ELF-1 (cell line): ENCODE measurements at regions not wholly inside any gene's neighbourhood (a gene's known extent, or its start where the extent isn't known, plus 50 kb on each side); places are given as distances from the start of the nearest gene placed in this dataset.

Experiments used
- DNase-seq: peaks from one replicate; pipeline ENCODE4 v3.0.0-alpha.2; 2016; ENCODE audit warnings: low read depth, low spot score

GRCh38 chr16:79372503-79373184 is 227.9 kb downstream of the MAF start:
- DNase-seq = no peak

GRCh38 chr16:79370736-79371135 is 229.8 kb downstream of the MAF start:
- no peak for DNase-seq

GRCh38 chr16:79369796-79370195 is 230.7 kb downstream of the MAF start:
- DNase-seq = no peak

GRCh38 chr16:79367822-79368221 is 232.7 kb downstream of the MAF start:
- no peak for DNase-seq

GRCh38 chr16:79366635-79367034 is 233.9 kb downstream of the MAF start:
- DNase-seq = no peak

- DNase-seq = no peak
Observed at GRCh38 chr16:79365702-79366101, 234.8 kb downstream of the MAF start.

GRCh38 chr16:79363484-79363883 is 237.1 kb downstream of the MAF start:
- no peak for DNase-seq

- no peak for DNase-seq
Observed at GRCh38 chr16:79363035-79363434, 237.5 kb downstream of the MAF start.

GRCh38 chr16:79362300-79362970 is 238.1 kb downstream of the MAF start:
- DNase-seq = no peak

- DNase-seq = no peak
Observed at GRCh38 chr16:79361132-79361751, 239.3 kb downstream of the MAF start.

- no peak for DNase-seq
Observed at GRCh38 chr16:79360267-79360666, 240.3 kb downstream of the MAF start.

GRCh38 chr16:79359082-79359481 is 241.5 kb downstream of the MAF start:
- DNase-seq = no peak

GRCh38 chr16:79358188-79358587 is 242.3 kb downstream of the MAF start:
- DNase-seq = no peak

- DNase-seq = no peak
Observed at GRCh38 chr16:79355600-79356358, 244.8 kb downstream of the MAF start.

- DNase-seq = no peak
Observed at GRCh38 chr16:79351927-79352326, 248.6 kb downstream of the MAF start.

- no peak for DNase-seq
Observed at GRCh38 chr16:79349803-79350202, 250.7 kb downstream of the MAF start.

GRCh38 chr16:79348521-79349306 is 251.8 kb downstream of the MAF start:
- no peak for DNase-seq

- peak; percentile 31 for DNase-seq
Observed at GRCh38 chr16:79347277-79347676, 253.3 kb downstream of the MAF start.

GRCh38 chr16:79339863-79340262 is 260.7 kb downstream of the MAF start:
- no peak for DNase-seq

GRCh38 chr16:79337906-79338305 is 262.6 kb downstream of the MAF start:
- no peak for DNase-seq

- DNase-seq = no peak
Observed at GRCh38 chr16:79336437-79337229, 263.9 kb downstream of the MAF start.
